ENCODE measurements at regions not wholly inside any gene's neighbourhood (a gene's known extent, or its start where the extent isn't known, plus 50 kb on each side); places are given as distances from the start of the nearest gene placed in this dataset.
"Not testable (repeated sequence)": the region's sequence is repeated elsewhere in the genome, so short reads cannot be mapped to it uniquely, and the experiment has no call there.

- Histone ChIP-seq H3K4me3 (ENCODE audit: low read depth in 1 of 2, low read length in 2 of 2) (no peak overlapping the region), H3K27ac (ENCODE audit: low read depth, low read length) (no peak overlapping the region), H3K27me3 (ENCODE audit: control insufficient read depth in 1 of 2, insufficient read depth in 2 of 2, low read length in 2 of 2) (no peaks in the 10 kb centered on the region), H3K4me1 (ENCODE audit: control insufficient read depth in 1 of 2, insufficient read depth in 2 of 2, low read length in 2 of 2) (no peaks in the 10 kb centered on the region), H3K9ac (ENCODE audit: low read depth in 1 of 2, low read length in 2 of 2) (no peak overlapping the region), H3K36me3 (ENCODE audit: control insufficient read depth in 1 of 2, insufficient read depth in 2 of 2, low read length in 2 of 2) (no peaks in the 10 kb centered on the region), H3K9me3 (ENCODE audit: control insufficient read depth in 1 of 2, low read length in 2 of 2) (no peaks in the 10 kb centered on the region)
These were observed 115.7 kb upstream of the KLHL1 start for GRCh38 chr13:70223911-70224310.

DNA sequence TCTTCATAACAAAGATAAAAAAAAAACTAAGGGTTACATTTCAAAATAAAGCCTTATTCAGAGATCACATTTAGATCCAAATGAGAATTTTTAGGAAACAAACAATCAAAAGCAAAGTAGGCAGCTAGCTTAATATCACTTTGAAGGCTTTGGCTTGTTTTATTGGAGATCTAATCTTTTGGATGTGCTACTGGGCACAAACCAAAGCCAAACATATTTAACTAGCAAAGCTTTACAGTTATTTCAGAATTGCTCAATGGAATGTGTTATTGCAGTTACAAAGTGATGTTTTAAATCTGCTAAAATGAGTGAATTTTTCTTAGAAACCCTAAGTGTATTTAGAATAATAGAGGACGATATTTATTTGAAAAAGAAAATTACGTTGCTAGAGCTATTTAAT, 114.7 kb upstream of the KLHL1 start:
- Histone ChIP-seq H3K27me3 (ENCODE audit: control insufficient read depth in 1 of 2, insufficient read depth in 2 of 2, low read length in 2 of 2) (no peaks in the 10 kb centered on the region), H3K9ac (ENCODE audit: low read depth in 1 of 2, low read length in 2 of 2) (no peak overlapping the region), H3K36me3 (ENCODE audit: control insufficient read depth in 1 of 2, insufficient read depth in 2 of 2, low read length in 2 of 2) (no peaks in the 10 kb centered on the region), H3K9me3 (ENCODE audit: control insufficient read depth in 1 of 2, low read length in 2 of 2) (no peaks in the 10 kb centered on the region), H3K4me3 (ENCODE audit: low read depth in 1 of 2, low read length in 2 of 2) (no peak overlapping the region), H3K27ac (ENCODE audit: low read depth, low read length) (no peak overlapping the region), H3K4me1 (ENCODE audit: control insufficient read depth in 1 of 2, insufficient read depth in 2 of 2, low read length in 2 of 2) (no peaks in the 10 kb centered on the region)

DNA sequence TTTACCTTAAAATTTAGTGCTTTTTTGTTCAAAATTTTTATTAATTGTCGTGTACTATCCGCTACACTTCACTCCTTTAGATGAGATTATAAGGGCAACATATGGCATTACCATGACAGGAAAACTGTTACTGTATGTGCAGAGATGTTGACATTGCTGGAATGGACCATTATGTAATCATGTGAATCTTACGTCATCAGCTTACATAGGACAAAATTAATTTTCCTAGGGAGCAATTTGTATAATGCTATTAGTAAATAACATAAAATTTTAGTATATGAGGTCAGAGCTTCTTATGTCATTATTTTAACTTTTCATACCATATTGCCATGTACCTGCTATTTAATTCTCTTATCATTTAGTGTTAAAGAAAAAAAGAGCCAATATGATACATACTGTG, 110.4 kb upstream of the KLHL1 start:
- no peaks in the 10 kb centered on the region for H3K4me1 ChIP-seq (ENCODE audit: control insufficient read depth in 1 of 2, insufficient read depth in 2 of 2, low read length in 2 of 2)
- no peaks in the 10 kb centered on the region for H3K36me3 ChIP-seq (ENCODE audit: control insufficient read depth in 1 of 2, insufficient read depth in 2 of 2, low read length in 2 of 2)
- H3K27me3 ChIP-seq (ENCODE audit: control insufficient read depth in 1 of 2, insufficient read depth in 2 of 2, low read length in 2 of 2), result no peaks in the 10 kb centered on the region
- no peak overlapping the region for H3K27ac ChIP-seq (ENCODE audit: low read depth, low read length)
- H3K9ac ChIP-seq (ENCODE audit: low read depth in 1 of 2, low read length in 2 of 2), result no peak overlapping the region
- H3K9me3 ChIP-seq (ENCODE audit: control insufficient read depth in 1 of 2, low read length in 2 of 2), result no peaks in the 10 kb centered on the region
- no peak overlapping the region for H3K4me3 ChIP-seq (ENCODE audit: low read depth in 1 of 2, low read length in 2 of 2)

DNA sequence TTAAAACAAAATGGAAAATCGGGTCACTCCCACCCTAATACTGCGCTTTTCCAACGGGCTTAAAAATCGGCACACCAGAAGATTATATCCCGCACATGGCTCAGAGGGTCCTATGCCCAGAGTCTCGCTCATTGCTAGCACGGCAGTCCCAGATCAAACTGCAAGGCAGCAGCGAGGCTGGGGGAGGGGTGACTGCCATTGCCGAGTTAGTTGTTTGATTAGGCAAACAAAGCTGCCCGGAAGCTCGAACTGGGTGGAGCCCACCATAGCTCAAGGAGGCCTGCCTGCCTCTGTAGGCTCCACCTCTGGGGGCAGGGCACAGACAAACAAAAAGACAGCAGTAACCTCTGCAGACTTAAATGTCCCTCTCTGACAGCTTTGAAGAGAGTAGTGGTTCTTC, 100.7 kb upstream of the KLHL1 start:
- not testable (repeated sequence) for H3K36me3 ChIP-seq (ENCODE audit: control insufficient read depth in 1 of 2, insufficient read depth in 2 of 2, low read length in 2 of 2); H3K9me3 ChIP-seq (ENCODE audit: control insufficient read depth in 1 of 2, low read length in 2 of 2); H3K27me3 ChIP-seq (ENCODE audit: control insufficient read depth in 1 of 2, insufficient read depth in 2 of 2, low read length in 2 of 2); H3K4me3 ChIP-seq (ENCODE audit: low read depth in 1 of 2, low read length in 2 of 2); H3K4me1 ChIP-seq (ENCODE audit: control insufficient read depth in 1 of 2, insufficient read depth in 2 of 2, low read length in 2 of 2); H3K9ac ChIP-seq (ENCODE audit: low read depth in 1 of 2, low read length in 2 of 2); H3K27ac ChIP-seq (ENCODE audit: low read depth, low read length)

DNA sequence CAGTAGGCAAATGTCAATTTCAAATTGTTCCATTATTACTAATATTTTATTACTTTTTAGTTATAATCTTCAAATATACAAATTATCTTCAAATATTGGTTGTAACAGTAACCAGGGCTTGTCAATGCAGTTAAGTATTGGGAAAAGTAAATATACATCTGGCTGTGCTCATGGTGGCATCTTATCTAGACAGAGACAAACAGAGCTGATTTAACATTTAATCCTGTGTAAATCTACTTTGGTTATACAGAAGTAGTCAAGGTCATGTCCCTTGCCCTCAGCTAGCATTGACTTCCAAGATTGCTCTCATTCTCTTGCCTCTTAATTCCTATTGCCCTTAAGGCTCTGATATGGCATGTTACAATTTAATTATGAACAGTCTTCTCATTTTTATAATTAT, 98.4 kb upstream of the KLHL1 start:
- no peak overlapping the region for H3K4me3 ChIP-seq (ENCODE audit: low read depth in 1 of 2, low read length in 2 of 2)
- H3K27me3 ChIP-seq (ENCODE audit: control insufficient read depth in 1 of 2, insufficient read depth in 2 of 2, low read length in 2 of 2), result no peaks in the 10 kb centered on the region
- H3K4me1 ChIP-seq (ENCODE audit: control insufficient read depth in 1 of 2, insufficient read depth in 2 of 2, low read length in 2 of 2), result no peaks in the 10 kb centered on the region
- H3K9ac ChIP-seq (ENCODE audit: low read depth in 1 of 2, low read length in 2 of 2), result no peak overlapping the region
- H3K36me3 ChIP-seq (ENCODE audit: control insufficient read depth in 1 of 2, insufficient read depth in 2 of 2, low read length in 2 of 2), result no peaks in the 10 kb centered on the region
- peaks cover 0 to 5% of the 10 kb centered on the region in 2 donors for H3K9me3 ChIP-seq (ENCODE audit: control insufficient read depth in 1 of 2, low read length in 2 of 2)
- H3K27ac ChIP-seq (ENCODE audit: low read depth, low read length), result no peak overlapping the region

GRCh38 chr13:70203661-70204229, 95.5 kb upstream of the KLHL1 start:
- Histone ChIP-seq H3K4me1 (ENCODE audit: control insufficient read depth in 1 of 2, insufficient read depth in 2 of 2, low read length in 2 of 2) (no peaks in the 10 kb centered on the region), H3K9ac (ENCODE audit: low read depth in 1 of 2, low read length in 2 of 2) (no peak overlapping the region), H3K9me3 (ENCODE audit: control insufficient read depth in 1 of 2, low read length in 2 of 2) (peaks cover 0 to 5% of the 10 kb centered on the region in 2 donors), H3K4me3 (ENCODE audit: low read depth in 1 of 2, low read length in 2 of 2) (no peak overlapping the region), H3K36me3 (ENCODE audit: control insufficient read depth in 1 of 2, insufficient read depth in 2 of 2, low read length in 2 of 2) (no peaks in the 10 kb centered on the region), H3K27me3 (ENCODE audit: control insufficient read depth in 1 of 2, insufficient read depth in 2 of 2, low read length in 2 of 2) (no peaks in the 10 kb centered on the region), H3K27ac (ENCODE audit: low read depth, low read length) (no peak overlapping the region)

DNA sequence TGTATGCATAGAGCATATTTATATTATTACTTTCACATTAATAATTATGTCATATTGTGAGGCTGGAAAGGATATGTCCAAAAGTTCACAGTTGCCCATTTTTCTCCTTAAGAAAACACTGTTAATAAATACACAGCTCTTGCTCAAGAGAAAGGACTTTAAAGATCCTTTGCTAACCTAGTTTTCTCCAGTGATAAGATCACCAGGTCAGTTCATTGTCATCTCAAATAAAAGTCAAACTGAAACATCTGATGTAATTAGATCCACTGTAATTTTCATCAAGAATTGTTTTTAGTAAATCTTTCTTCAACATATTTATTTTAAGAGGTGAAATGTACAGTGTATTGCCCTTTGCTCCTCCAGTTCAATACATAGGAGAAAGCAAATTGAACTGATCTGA, 82.8 kb upstream of the KLHL1 start:
- no peaks in the 10 kb centered on the region for H3K36me3 ChIP-seq (ENCODE audit: control insufficient read depth in 1 of 2, insufficient read depth in 2 of 2, low read length in 2 of 2)
- H3K4me3 ChIP-seq (ENCODE audit: low read depth in 1 of 2, low read length in 2 of 2), result no peak overlapping the region
- no peak overlapping the region for H3K9ac ChIP-seq (ENCODE audit: low read depth in 1 of 2, low read length in 2 of 2)
- no peaks in the 10 kb centered on the region for H3K4me1 ChIP-seq (ENCODE audit: control insufficient read depth in 1 of 2, insufficient read depth in 2 of 2, low read length in 2 of 2)
- no peaks in the 10 kb centered on the region for H3K9me3 ChIP-seq (ENCODE audit: control insufficient read depth in 1 of 2, low read length in 2 of 2)
- no peak overlapping the region for H3K27ac ChIP-seq (ENCODE audit: low read depth, low read length)
- no peaks in the 10 kb centered on the region for H3K27me3 ChIP-seq (ENCODE audit: control insufficient read depth in 1 of 2, insufficient read depth in 2 of 2, low read length in 2 of 2)

GRCh38 chr13:70189981-70190380, 81.7 kb upstream of the KLHL1 start:
- no peaks in the 10 kb centered on the region for H3K4me1 ChIP-seq (ENCODE audit: control insufficient read depth in 1 of 2, insufficient read depth in 2 of 2, low read length in 2 of 2)

GRCh38 chr13:70188567-70188966, 80.3 kb upstream of the KLHL1 start:
- no peaks in the 10 kb centered on the region for H3K4me1 ChIP-seq (ENCODE audit: control insufficient read depth in 1 of 2, insufficient read depth in 2 of 2, low read length in 2 of 2)
- H3K4me3 ChIP-seq (ENCODE audit: low read depth in 1 of 2, low read length in 2 of 2), result no peak overlapping the region
- H3K27ac ChIP-seq (ENCODE audit: low read depth, low read length), result no peak overlapping the region
- H3K27me3 ChIP-seq (ENCODE audit: control insufficient read depth in 1 of 2, insufficient read depth in 2 of 2, low read length in 2 of 2), result no peaks in the 10 kb centered on the region
- no peaks in the 10 kb centered on the region for H3K9me3 ChIP-seq (ENCODE audit: control insufficient read depth in 1 of 2, low read length in 2 of 2)
- H3K36me3 ChIP-seq (ENCODE audit: control insufficient read depth in 1 of 2, insufficient read depth in 2 of 2, low read length in 2 of 2), result no peaks in the 10 kb centered on the region
- no peak overlapping the region for H3K9ac ChIP-seq (ENCODE audit: low read depth in 1 of 2, low read length in 2 of 2)

More at GRCh38 chr13:70189981-70190380, 81.7 kb upstream of the KLHL1 start:
- Histone ChIP-seq H3K27me3 (ENCODE audit: control insufficient read depth in 1 of 2, insufficient read depth in 2 of 2, low read length in 2 of 2) (no peaks in the 10 kb centered on the region), H3K36me3 (ENCODE audit: control insufficient read depth in 1 of 2, insufficient read depth in 2 of 2, low read length in 2 of 2) (no peaks in the 10 kb centered on the region), H3K4me3 (ENCODE audit: low read depth in 1 of 2, low read length in 2 of 2) (no peak overlapping the region), H3K9me3 (ENCODE audit: control insufficient read depth in 1 of 2, low read length in 2 of 2) (no peaks in the 10 kb centered on the region), H3K27ac (ENCODE audit: low read depth, low read length) (no peak overlapping the region), H3K9ac (ENCODE audit: low read depth in 1 of 2, low read length in 2 of 2) (no peak overlapping the region)

DNA sequence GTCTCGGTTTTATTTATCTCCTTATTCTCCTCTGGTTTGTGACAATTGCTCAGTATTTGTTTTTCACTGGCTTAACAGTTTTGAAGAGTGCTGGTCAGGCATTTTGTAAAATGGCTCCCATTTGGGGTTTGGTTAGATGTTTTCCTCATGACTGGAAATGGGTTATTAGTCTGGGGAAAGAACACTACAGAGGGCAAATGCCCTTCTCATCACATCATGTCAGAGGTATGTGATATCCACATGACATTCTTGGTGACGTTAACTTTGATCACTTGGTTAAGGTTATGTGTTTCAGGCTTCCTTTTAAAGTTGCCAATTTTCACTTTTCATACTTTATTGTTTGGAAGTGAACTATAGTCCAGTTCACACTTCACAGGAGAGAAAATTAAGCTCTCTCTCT, 74.8 kb upstream of the KLHL1 start:
- Histone ChIP-seq H3K36me3 (ENCODE audit: control insufficient read depth in 1 of 2, insufficient read depth in 2 of 2, low read length in 2 of 2) (no peaks in the 10 kb centered on the region), H3K9ac (ENCODE audit: low read depth in 1 of 2, low read length in 2 of 2) (no peak overlapping the region), H3K4me3 (ENCODE audit: low read depth in 1 of 2, low read length in 2 of 2) (no peak overlapping the region), H3K9me3 (ENCODE audit: control insufficient read depth in 1 of 2, low read length in 2 of 2) (no peaks in the 10 kb centered on the region), H3K27me3 (ENCODE audit: control insufficient read depth in 1 of 2, insufficient read depth in 2 of 2, low read length in 2 of 2) (no peaks in the 10 kb centered on the region), H3K27ac (ENCODE audit: low read depth, low read length) (no peak overlapping the region), H3K4me1 (ENCODE audit: control insufficient read depth in 1 of 2, insufficient read depth in 2 of 2, low read length in 2 of 2) (no peaks in the 10 kb centered on the region)
